A204.1 (cell line): ENCODE measurements at regions not wholly inside any gene's neighbourhood (a gene's known extent, or its start where the extent isn't known, plus 50 kb on each side); places are given as distances from the start of the nearest gene placed in this dataset.
"Not testable (repeated sequence)": the region's sequence is repeated elsewhere in the genome, so short reads cannot be mapped to it uniquely, and the experiment has no call there.

Experiments used
- FAIRE-seq: peaks from 2 replicates; lab custom pipeline; 2012; peaks lifted over from hg19 to GRCh38; lab: Jason Lieb, UNC

DNA sequence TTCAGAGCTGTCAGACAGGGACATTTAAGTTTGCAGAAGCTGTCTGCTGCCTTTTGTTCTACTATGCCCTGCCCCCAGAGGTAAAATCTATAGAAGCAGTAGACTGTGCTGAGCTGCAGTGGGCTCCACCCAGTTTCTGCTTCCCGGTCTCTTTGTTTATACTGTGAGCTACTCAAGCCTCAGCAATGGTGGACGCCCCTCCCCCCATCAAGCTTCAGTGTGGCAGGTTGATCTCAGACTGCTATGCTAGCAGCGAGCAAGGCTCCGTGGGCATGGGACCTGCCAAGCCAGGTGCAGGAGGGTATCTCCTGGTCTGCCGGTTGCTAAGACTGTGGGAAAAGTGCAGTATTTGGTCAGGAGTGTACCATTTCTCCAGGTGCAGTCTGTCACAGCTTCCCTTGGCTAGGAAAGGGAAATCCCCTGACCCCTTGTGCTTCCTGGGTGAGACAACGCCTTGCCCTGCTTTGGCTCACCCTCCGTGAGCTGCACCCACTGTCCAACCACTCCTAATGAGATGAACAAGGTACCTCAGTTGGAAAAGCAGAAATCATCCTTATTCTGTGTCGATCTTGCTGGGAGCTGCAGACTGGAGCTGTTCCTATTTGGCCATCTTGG lies 692.2 kb downstream of the UTRN start:
- FAIRE-seq, result not testable (repeated sequence)

GRCh38 chr6:144978208-144978607 lies 693.1 kb downstream of the UTRN start:
- no peak for FAIRE-seq

- no peak for FAIRE-seq
Measured at GRCh38 chr6:144986271-144986670, 701.1 kb downstream of the UTRN start.

- FAIRE-seq, result no peak
Measured at GRCh38 chr6:144989319-144990107, 704.4 kb downstream of the UTRN start.

- no peak for FAIRE-seq
Measured at GRCh38 chr6:144990784-144991183, 705.6 kb downstream of the UTRN start.

DNA sequence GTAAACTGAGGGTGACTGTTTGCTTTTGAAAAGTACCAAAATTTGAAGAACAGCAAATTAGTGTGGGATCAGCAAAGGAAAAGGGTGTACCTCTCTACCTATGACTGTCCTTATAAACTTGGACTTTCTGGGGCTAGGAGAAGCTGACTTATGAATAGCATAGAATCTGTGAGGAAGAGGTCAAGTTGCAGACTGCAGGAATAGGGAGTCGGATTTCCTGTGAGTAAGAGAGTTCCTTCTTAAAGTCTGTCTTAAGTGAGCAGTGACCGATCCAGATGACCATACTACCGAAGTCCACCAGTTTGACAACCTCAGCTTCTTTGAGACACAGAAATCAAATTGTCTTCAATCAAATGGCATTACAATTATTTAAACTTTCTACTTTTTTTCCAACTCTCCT lies 708.7 kb downstream of the UTRN start:
- FAIRE-seq, result no peak

GRCh38 chr6:144997996-144998395 lies 712.9 kb downstream of the UTRN start:
- FAIRE-seq, result no peak

DNA sequence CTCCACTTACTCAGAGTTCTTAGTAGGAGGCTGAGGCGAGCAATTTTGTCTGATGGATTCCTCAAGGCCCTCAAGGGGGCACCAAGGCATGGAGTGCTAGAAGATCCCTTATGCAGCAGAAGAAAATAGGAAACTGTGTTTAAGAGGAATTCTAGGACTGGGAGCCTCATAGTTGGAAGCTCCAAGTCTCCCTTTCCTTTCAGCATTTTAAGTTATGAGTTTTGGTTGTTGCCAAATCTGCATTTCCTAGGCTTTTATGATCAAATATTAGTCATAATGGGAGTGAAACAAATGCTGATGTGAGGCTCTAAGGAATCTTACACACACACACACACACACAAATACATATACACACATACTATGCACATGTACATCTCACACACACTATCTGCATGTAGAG lies 714.0 kb downstream of the UTRN start:
- no peak for FAIRE-seq

DNA sequence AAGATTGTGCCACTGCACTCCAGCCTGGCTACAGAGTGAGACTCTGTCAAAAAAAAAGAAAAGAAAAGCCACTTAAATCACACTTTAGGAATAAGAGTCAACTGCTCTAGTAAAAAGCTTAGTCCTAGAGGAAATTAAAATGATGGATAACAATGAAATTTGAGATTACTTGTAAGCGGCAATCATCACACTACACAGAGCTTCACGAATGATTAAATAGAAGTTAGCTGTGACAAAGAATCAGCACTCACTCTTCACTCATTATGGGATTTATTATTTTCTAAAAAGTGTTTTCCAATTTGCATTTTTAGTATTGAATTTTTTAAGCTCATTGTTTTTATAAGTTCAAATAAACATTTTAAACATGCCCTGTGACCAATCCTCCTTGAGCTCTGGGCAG lies 718.0 kb downstream of the UTRN start:
- no peak for FAIRE-seq

- FAIRE-seq, result no peak
Measured at GRCh38 chr6:145006914-145007313, 721.8 kb downstream of the UTRN start.

DNA sequence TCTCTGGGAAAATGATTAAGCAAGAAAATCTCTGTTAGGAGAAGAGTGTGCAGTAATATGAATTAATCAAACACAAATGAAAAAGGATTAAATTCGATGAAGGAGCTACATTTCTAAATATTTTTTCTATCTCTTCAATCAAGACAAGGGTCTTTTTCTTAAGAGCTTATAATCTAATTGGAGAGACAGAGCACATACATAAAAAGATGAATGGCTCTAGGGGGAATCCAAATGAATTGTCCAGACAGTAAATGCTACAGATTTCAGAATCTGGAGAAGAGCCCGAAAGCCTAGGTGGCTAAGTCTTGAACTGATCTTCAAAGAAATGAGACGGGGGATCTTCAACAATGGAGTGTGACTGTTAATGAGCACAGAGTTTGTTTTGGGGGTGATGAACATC lies 723.6 kb downstream of the UTRN start:
- no peak for FAIRE-seq

DNA sequence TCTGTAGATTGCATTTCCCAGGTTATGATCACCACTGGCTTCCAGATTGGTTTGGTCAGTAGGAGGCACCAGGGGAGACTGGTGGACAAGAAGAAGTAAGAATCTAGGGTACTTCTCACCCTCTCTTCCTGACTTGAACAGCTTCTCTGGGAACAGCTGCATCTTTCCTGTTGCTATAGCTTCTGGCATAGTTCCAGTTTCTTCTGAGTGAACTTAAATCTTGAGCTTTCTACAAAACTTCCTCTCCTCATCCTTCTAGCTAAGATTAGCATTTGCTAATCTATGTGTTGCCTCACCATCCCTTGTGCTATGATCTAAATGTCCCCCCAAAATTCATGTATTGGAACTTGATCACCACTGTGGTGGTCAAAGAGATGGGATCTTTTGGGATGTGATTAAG lies 724.6 kb downstream of the UTRN start:
- FAIRE-seq, result no peak

- FAIRE-seq, result no peak
Measured at GRCh38 chr6:145012039-145012662, 723.2 kb downstream of the EPM2A start.

GRCh38 chr6:145015739-145016558 lies 719.4 kb downstream of the EPM2A start:
- no peak for FAIRE-seq

DNA sequence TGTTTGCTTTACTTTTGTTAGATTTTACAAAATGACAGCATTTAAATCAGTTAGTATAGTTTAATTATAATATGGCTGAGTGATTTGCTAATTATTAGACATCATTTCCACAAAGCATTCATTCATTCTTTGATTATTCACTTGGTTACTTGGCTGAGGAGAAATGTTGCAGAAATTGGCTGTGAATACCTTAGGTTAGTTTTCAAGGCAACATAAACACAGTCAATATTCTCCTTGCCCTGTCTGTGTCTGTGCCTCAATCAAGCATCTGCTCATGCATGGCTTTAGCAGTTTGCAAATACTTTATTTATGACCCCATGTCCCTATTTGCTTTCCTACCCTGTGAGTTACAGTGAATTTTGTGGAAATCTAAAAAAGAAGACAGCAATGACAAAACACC lies 718.3 kb downstream of the EPM2A start:
- no peak for FAIRE-seq

GRCh38 chr6:145017516-145017915 lies 717.8 kb downstream of the EPM2A start:
- no peak for FAIRE-seq

GRCh38 chr6:145018027-145018426 lies 717.3 kb downstream of the EPM2A start:
- FAIRE-seq, result no peak

DNA sequence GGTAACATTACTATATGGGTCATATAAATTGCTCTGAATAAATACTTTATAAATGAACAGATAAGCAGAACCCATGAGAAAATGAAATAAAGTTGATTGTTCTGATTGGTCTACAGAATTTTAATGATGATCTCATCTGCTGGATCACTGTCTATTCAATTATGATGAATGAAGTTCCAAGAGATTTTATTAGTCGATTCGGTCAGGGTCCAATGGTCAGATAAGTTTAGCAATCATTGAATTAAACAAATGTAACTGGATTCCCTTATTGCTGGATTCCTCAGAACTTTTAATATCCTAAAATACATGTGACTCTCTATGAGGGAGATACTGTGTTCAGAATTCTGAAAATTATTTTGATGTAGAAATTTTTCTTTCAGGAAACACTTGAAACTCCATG lies 715.2 kb downstream of the EPM2A start:
- FAIRE-seq, result no peak

GRCh38 chr6:145020543-145020942 lies 714.8 kb downstream of the EPM2A start:
- FAIRE-seq, result no peak

- no peak for FAIRE-seq
Measured at GRCh38 chr6:145022199-145022796, 713.0 kb downstream of the EPM2A start.

DNA sequence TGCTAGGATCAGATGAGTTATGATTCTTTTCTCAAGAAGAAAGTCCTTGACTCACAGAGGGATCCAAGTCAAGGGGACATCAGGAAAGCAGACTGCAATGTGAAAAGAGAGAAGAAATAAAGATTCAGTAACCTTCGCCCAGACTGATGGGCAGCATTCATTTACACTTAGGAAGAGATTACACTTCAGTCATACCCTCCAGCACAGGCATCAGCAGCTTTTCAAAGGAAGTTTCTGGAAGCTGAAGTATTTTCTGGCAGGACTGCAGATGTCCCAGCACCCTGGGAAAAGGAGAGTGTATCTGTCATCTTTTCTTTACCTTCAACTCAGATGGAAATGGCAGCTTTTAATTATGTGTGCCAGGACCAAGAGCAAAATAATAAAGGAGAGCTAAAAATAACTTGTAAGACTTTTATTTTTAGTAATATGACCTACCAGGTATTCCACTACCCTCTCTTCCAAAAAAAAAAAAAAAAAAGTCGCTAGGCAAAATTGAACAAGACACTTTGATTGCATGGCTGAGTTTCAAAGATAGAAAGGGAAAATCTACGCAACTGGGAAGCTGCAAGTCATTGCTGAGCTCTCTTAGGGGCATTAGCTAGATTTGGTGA lies 712.1 kb downstream of the EPM2A start:
- no peak for FAIRE-seq

DNA sequence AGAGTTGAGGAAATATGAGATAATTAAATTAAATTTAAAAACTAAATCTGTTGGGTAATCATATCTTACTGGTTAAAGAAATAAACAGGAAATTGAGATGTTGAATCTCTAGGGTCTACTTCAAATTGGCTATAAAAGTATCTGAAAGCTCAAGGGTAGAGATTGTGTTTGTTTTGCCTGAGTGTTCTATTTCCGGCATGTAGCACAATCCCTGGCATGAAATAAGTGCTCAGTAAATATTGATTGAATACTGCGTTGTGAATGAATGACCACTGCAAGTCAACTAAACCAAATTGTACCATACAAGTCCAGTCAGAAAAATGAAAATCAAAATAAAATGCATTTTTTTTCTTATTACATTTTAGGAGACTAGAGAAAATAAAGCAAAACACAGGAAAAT lies 709.8 kb downstream of the EPM2A start:
- no peak for FAIRE-seq
